GM19043 (cell line): ENCODE measurements at regions not wholly inside any gene's neighbourhood (a gene's known extent, or its start where the extent isn't known, plus 50 kb on each side); places are given as distances from the start of the nearest gene placed in this dataset.

ENCODE experiments used
- ATAC-seq: cut with Tn5 transposase; IDR thresholded peaks from one replicate; pipeline ENCODE4 v1.9.1; 2021; ENCODE audit warnings: low read depth; ENCODE audit not compliant: unreplicated experiment

- ATAC-seq: no peak
These were observed 303.6 kb upstream of the SLC35B3 start for GRCh38 chr6:8738951-8739350.

DNA sequence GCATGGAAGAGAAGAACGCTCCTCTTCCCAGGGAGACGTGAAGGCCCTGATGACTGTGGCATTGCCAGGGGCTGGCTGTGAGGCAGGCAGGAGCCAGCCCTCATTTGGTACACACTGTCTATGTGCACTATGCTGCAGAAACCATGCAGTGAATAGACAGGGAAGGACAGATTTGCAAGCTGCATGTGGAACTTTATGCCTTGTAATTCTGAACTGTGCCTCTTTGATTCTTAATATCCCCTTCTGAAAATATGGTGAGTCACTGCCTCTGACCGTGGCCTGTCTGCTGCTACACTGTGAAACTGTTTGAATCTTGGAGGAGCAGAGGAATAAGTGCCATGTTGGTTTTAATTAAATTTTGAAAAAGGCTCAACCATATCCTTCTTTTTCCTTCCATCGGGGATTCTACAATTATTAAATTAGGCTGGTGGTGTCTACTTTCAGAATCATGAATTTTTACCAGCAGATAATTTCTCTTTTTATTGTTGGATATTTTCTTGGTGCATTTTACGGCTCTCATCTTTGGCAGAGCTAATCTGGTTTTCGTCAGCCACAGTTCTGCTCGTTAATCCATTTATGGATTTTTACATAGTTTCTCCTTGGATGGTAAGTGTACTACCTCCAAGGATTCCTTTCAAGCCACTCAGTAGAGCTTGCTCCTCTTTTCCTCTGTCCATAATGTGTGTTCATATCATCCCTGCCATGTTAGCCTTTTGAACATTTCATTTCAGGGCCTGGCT lies 301.0 kb upstream of the SLC35B3 start:
- no peak for ATAC-seq

DNA sequence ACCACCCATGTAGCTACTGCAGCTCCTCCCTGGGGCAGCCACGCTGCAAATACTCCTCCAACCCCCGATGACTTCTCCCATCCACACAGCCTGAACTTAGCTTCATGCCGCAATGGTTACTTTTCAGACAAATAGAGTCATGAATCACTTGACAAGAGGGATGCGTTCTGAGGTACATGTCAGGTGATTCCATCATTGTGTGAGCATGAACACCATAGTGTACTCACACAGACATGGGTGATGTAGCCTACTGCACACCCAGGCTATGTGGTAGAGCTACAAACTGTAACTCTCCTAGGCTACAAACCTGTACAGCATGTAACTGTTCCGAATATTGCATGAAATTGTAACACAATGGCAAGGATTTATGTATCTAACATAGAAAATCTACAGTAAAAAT lies 298.5 kb upstream of the SLC35B3 start:
- ATAC-seq: no peak

DNA sequence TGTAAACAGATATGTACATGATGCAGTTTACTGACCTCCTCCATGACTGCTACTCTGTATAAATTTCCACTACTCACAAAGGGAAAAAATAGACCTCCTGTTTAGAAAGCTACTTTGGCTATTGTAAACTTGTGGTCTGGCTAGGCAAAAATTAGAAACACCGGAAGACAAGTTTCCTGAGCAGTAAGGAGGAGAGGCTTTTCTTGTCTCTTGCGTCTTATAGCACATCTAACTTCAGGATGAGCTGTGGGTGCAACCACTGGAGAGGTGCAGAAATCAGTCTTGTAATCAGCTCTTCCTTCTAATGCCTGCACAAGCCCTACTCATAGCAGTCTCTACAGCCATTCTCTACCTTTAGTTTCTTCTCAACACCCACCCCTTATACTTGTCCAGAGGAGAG lies 296.5 kb upstream of the SLC35B3 start:
- ATAC-seq: no peak

DNA sequence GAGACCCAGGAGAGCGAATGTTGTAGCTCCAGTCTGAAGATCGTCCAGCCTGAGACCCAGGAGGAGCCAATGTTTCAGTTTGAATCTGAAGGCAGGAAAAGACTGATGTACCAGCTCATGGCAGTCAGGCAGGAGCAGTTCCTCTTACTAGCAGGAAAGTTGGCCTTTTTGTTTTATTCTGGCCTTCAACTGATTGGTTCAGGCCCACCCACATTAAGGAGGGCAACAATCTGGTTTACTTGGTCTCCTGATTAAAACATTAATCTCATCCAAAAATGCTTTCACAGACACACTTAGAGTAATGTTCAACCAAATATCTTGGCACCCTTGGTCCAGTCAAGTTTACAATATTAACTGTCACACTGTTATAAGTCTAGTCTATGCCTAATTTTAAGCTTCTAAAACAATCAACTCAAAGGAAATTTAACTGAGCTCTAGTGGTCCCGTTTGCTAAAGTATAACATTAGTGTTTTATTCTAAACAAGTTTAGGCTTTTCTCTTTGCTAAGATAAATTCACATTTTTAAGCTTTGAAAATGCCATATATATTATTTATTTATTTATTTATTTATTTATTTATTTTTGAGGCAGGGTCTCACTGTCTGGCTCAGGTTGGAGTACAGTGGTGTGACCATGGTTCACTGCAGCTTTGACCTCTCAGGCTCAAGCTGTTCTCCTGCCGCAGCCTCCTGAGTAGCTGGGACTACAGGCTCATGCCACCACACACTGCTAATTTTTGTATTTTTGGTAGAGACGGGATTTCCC lies 275.5 kb upstream of the SLC35B3 start:
- ATAC-seq: no peak

GRCh38 chr6:8707956-8708772 lies 272.8 kb upstream of the SLC35B3 start:
- no peak for ATAC-seq

- ATAC-seq: no peak
These were observed 272.0 kb upstream of the SLC35B3 start for GRCh38 chr6:8707369-8707768.

GRCh38 chr6:8705435-8706020 lies 270.2 kb upstream of the SLC35B3 start:
- ATAC-seq: no peak

GRCh38 chr6:8703059-8703458 lies 267.7 kb upstream of the SLC35B3 start:
- ATAC-seq: no peak

DNA sequence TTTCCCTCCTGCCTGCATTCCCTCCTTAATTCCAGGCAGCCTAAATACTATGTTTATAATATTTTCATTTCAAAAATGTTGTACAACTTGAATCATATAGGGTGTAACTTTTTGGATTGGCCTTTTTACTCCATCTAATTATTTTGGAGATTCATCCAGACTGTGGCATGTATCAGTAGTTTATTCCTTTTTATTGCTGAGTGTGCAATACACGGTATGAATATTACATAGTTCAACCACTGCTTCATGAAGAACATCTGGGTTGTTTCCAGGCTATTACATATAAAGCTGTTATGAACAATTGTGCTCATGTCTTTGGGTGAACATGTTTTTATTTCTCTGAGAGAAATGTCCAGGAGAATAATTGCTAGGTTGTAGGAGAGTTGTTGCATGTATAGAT lies 253.5 kb upstream of the SLC35B3 start:
- no peak for ATAC-seq

- ATAC-seq: no peak
These were observed 250.7 kb upstream of the SLC35B3 start for GRCh38 chr6:8686077-8686476.

- ATAC-seq: no peak
These were observed 247.9 kb upstream of the SLC35B3 start for GRCh38 chr6:8683204-8683603.

DNA sequence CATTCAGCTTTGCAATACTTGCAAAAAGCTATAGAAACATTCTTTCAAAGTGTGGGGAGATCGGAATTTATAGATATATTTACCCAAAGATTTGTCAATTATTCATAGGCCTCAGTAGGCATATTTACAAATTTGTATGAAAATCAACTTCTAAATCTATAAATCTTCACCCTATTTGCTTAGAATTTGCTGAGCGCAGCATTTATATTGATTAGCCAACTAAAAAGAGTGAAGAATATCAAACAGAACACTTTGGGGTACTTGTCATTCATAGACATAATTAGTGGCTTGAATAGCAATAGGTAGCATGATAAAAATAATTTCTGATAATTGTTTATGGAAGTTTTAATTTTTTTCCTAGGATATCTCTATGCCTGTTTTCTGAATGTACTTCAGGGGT lies 244.5 kb upstream of the SLC35B3 start:
- no peak for ATAC-seq

- no peak for ATAC-seq
These were observed 243.1 kb upstream of the SLC35B3 start for GRCh38 chr6:8678466-8678865.

GRCh38 chr6:8674126-8674525 lies 238.8 kb upstream of the SLC35B3 start:
- no peak for ATAC-seq

GRCh38 chr6:8672882-8673281 lies 237.5 kb upstream of the SLC35B3 start:
- no peak for ATAC-seq

GRCh38 chr6:8670792-8671191 lies 235.4 kb upstream of the SLC35B3 start:
- ATAC-seq: no peak

DNA sequence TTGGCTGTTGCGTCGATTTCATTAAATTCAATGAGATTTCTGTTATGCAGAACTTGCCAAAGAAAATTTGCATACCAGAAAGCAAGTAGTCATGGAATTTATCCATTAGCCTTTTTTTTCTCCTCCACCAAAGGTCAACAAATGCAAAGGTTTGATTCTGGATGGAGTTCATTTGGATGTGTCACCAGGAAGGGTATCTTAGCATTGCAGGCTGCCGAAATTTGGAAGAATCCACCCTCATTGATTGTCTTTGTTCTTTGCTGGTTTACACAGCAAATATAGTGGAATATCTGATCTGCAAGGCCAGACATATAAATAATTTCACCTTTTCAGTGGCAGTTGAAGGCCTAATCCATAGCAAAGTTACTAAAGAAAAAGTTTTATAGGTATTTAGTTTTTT lies 229.4 kb upstream of the SLC35B3 start:
- ATAC-seq: no peak

- no peak for ATAC-seq
These were observed 228.7 kb upstream of the SLC35B3 start for GRCh38 chr6:8664070-8664469.

DNA sequence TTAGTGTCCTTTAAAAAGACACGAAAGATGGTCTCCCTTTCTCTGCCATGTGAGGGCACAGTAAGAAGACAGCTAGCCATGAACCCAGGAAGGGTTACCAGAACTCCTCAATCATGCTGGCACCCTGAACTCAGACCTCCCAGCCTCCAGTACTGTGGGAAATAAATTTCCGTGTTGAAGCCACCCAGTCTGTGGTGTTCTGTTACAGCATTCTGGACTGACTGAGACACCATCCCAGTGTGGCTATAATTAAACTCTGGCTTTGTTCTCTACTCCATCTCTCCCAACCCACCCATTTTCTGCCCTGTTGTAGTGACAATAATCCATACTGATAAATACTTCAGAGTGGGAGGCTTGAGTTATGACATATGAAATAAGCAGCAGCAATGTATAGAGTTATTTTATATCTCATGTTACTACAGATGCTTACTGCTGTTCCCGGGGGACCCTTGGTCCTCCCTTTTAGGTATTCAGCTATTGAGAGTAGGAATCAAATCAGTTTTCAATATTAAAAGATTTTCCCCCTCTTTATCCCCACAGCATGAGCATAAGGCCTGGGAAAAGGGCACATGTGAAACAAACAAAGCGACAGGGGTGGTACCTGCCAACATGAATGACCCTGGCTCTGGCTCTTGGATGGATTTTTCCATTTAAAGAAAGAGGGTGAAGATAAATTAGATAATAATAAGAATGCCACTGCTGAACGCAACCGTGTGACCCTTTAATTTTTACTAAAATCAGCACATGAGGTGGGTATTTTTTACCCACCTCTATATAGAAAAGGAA lies 224.3 kb upstream of the SLC35B3 start:
- no peak for ATAC-seq
